ENCODE measurements at regions not wholly inside any gene's neighbourhood (a gene's known extent, or its start where the extent isn't known, plus 50 kb on each side); places are given as distances from the start of the nearest gene placed in this dataset.

- Histone ChIP-seq H3K23ac (ENCODE audit: low read length in 2 of 2) (no peak overlapping the region), H3K36me3 (ENCODE audit: control insufficient read depth in 1 of 2, insufficient read depth in 2 of 2, low read depth in 1 of 2, low read length in 2 of 2) (no peaks in the 10 kb centered on the region), H3K18ac (ENCODE audit: low read depth in 1 of 2, low read length in 2 of 2) (no peak overlapping the region), H3K27me3 (ENCODE audit: control insufficient read depth in 1 of 2, insufficient read depth in 1 of 2, low read length in 2 of 2) (peaks cover 14 to 56% of the 10 kb centered on the region in 2 experiments), H2BK5ac (ENCODE audit: low read depth, low read length, poor library complexity, severe bottlenecking) (no peak overlapping the region), H3K79me1 (replicated peaks; ENCODE audit: low read length, poor library complexity, severe bottlenecking) (no peaks in the 10 kb centered on the region), H2BK12ac (ENCODE audit: low read length in 2 of 2) (no peak overlapping the region), H3K4ac (ENCODE audit: low read depth in 1 of 2, low read length in 2 of 2) (no peak overlapping the region), H2AK5ac (ENCODE audit: low read length, severe bottlenecking) (no peak overlapping the region), H4K91ac (ENCODE audit: low read length) (no peak overlapping the region), H3K14ac (ENCODE audit: low read length in 2 of 2) (peak overlapping the region in 1 of 2 experiments; percentile 14), H2AFZ (ENCODE audit: low read depth, low read length) (no peak overlapping the region), H2BK15ac (ENCODE audit: low read depth, poor library complexity, severe bottlenecking) (no peak overlapping the region), H3K9ac (ENCODE audit: low read length) (no peak overlapping the region), H3K4me2 (ENCODE audit: low read length, poor library complexity, severe bottlenecking) (no peak overlapping the region), H3K4me3 (ENCODE audit: insufficient read depth in 1 of 2, low read depth in 1 of 2, low read length in 2 of 2) (no peak overlapping the region), H3K4me1 (ENCODE audit: control insufficient read depth, insufficient read depth, low read depth, low read length) (peaks cover 2% of the 10 kb centered on the region), H4K8ac (ENCODE audit: low read length) (no peak overlapping the region), H3K27ac (ENCODE audit: low read length, poor library complexity, severe bottlenecking) (no peak overlapping the region), H3K9me3 (ENCODE audit: control insufficient read depth, low read length) (no peaks in the 10 kb centered on the region), H2BK120ac (ENCODE audit: low read depth, low read length) (no peak overlapping the region)
- DNase-seq = no peak
- WGBS = 66% methylated on average over 16 of the region's 18 CpGs
Measured at GRCh38 chr6:159103396-159104162, 58.8 kb upstream of the TAGAP start.

DNA sequence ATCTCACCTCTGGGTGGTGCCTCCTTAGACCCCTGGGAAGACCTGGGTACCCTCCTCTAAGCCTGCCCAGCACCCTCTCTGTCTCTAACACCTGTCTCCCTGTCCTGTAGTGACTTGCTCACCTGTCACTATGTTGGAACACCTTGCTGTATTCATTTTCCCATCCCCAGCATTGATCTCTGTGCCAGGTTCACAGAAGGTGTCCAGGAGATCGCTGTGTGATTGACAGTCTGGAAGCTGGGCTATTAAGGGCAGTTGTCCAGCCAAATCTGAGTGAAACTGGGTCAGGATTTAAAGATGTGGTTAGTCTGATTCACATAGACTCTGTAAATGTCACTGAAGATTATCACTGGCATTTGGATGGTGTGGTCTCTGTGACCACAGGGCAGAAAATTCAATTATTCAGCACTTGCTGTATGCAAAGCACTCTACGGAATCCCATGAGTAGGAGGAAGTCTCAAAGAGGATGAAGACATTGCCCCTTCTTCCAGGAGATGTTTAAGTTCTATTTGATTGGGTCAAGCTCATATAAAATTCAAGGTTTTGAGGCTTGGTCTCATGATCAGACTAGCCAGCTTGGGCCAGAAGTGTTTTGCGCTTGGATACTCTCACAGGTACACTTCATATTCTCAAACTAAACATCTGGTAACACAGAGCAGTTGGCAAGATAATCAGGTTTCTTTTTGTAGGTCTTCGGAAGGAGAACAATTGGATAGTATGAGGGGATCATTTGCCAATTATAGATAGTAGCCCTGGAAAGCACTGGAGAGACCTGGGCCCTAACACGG, 57.8 kb upstream of the TAGAP start:
- no peak overlapping the region for H3K4me2 ChIP-seq (ENCODE audit: low read length, poor library complexity, severe bottlenecking)
- H3K27ac ChIP-seq (ENCODE audit: low read length, poor library complexity, severe bottlenecking) = no peak overlapping the region
- no peaks in the 10 kb centered on the region for H3K79me1 ChIP-seq (replicated peaks; ENCODE audit: low read length, poor library complexity, severe bottlenecking)
- DNase-seq = no peak
- H3K14ac ChIP-seq (ENCODE audit: low read length in 2 of 2) = no peak overlapping the region
- H3K36me3 ChIP-seq (ENCODE audit: control insufficient read depth in 1 of 2, insufficient read depth in 2 of 2, low read depth in 1 of 2, low read length in 2 of 2) = no peaks in the 10 kb centered on the region
- H2BK120ac ChIP-seq (ENCODE audit: low read depth, low read length) = no peak overlapping the region
- no peak overlapping the region for H3K9ac ChIP-seq (ENCODE audit: low read length)
- H4K91ac ChIP-seq (ENCODE audit: low read length) = no peak overlapping the region
- no peak overlapping the region for H2AFZ ChIP-seq (ENCODE audit: low read depth, low read length)
- H2BK5ac ChIP-seq (ENCODE audit: low read depth, low read length, poor library complexity, severe bottlenecking) = no peak overlapping the region
- no peak overlapping the region for H2BK12ac ChIP-seq (ENCODE audit: low read length in 2 of 2)
- no peaks in the 10 kb centered on the region for H3K9me3 ChIP-seq (ENCODE audit: control insufficient read depth, low read length)
- H3K18ac ChIP-seq (ENCODE audit: low read depth in 1 of 2, low read length in 2 of 2) = no peak overlapping the region
- 87% methylated on average over 5 of the region's 5 CpGs for WGBS
- no peak overlapping the region for H2BK15ac ChIP-seq (ENCODE audit: low read depth, poor library complexity, severe bottlenecking)
- no peak overlapping the region for H2AK5ac ChIP-seq (ENCODE audit: low read length, severe bottlenecking)
- peaks cover 2% of the 10 kb centered on the region for H3K4me1 ChIP-seq (ENCODE audit: control insufficient read depth, insufficient read depth, low read depth, low read length)
- no peak overlapping the region for H3K4me3 ChIP-seq (ENCODE audit: insufficient read depth in 1 of 2, low read depth in 1 of 2, low read length in 2 of 2)
- no peak overlapping the region for H3K4ac ChIP-seq (ENCODE audit: low read depth in 1 of 2, low read length in 2 of 2)
- H4K8ac ChIP-seq (ENCODE audit: low read length) = no peak overlapping the region
- H3K23ac ChIP-seq (ENCODE audit: low read length in 2 of 2) = no peak overlapping the region
- peaks cover 14 to 49% of the 10 kb centered on the region in 2 experiments for H3K27me3 ChIP-seq (ENCODE audit: control insufficient read depth in 1 of 2, insufficient read depth in 1 of 2, low read length in 2 of 2)

- Histone ChIP-seq H4K91ac (ENCODE audit: low read length) (no peak overlapping the region), H2AK5ac (ENCODE audit: low read length, severe bottlenecking) (no peak overlapping the region), H2AFZ (ENCODE audit: low read depth, low read length) (no peak overlapping the region), H3K23ac (ENCODE audit: low read length in 2 of 2) (no peak overlapping the region), H2BK15ac (ENCODE audit: low read depth, poor library complexity, severe bottlenecking) (no peak overlapping the region), H2BK5ac (ENCODE audit: low read depth, low read length, poor library complexity, severe bottlenecking) (no peak overlapping the region), H2BK120ac (ENCODE audit: low read depth, low read length) (no peak overlapping the region), H3K27me3 (ENCODE audit: control insufficient read depth in 1 of 2, insufficient read depth in 1 of 2, low read length in 2 of 2) (peaks cover 14 to 49% of the 10 kb centered on the region in 2 experiments), H3K4me1 (ENCODE audit: control insufficient read depth, insufficient read depth, low read depth, low read length) (peaks cover 2% of the 10 kb centered on the region), H3K9ac (ENCODE audit: low read length) (no peak overlapping the region), H3K36me3 (ENCODE audit: control insufficient read depth in 1 of 2, insufficient read depth in 2 of 2, low read depth in 1 of 2, low read length in 2 of 2) (no peaks in the 10 kb centered on the region), H3K14ac (ENCODE audit: low read length in 2 of 2) (no peak overlapping the region), H4K8ac (ENCODE audit: low read length) (no peak overlapping the region), H3K27ac (ENCODE audit: low read length, poor library complexity, severe bottlenecking) (no peak overlapping the region), H3K79me1 (replicated peaks; ENCODE audit: low read length, poor library complexity, severe bottlenecking) (no peaks in the 10 kb centered on the region), H2BK12ac (ENCODE audit: low read length in 2 of 2) (no peak overlapping the region), H3K4me2 (ENCODE audit: low read length, poor library complexity, severe bottlenecking) (no peak overlapping the region), H3K4me3 (ENCODE audit: insufficient read depth in 1 of 2, low read depth in 1 of 2, low read length in 2 of 2) (no peak overlapping the region), H3K9me3 (ENCODE audit: control insufficient read depth, low read length) (no peaks in the 10 kb centered on the region), H3K4ac (ENCODE audit: low read depth in 1 of 2, low read length in 2 of 2) (no peak overlapping the region), H3K18ac (ENCODE audit: low read depth in 1 of 2, low read length in 2 of 2) (no peak overlapping the region)
- DNase-seq = no peak
- WGBS = 88% methylated on average over 11 of the region's 11 CpGs
Measured at GRCh38 chr6:159101656-159102055, 56.9 kb upstream of the TAGAP start.

- Histone ChIP-seq H3K9me3 (ENCODE audit: control insufficient read depth, low read length) (no peaks in the 10 kb centered on the region), H3K9ac (ENCODE audit: low read length) (no peak overlapping the region), H3K27me3 (ENCODE audit: control insufficient read depth in 1 of 2, insufficient read depth in 1 of 2, low read length in 2 of 2) (peaks cover 14 to 45% of the 10 kb centered on the region in 2 experiments), H3K79me1 (replicated peaks; ENCODE audit: low read length, poor library complexity, severe bottlenecking) (no peaks in the 10 kb centered on the region), H3K4me3 (ENCODE audit: insufficient read depth in 1 of 2, low read depth in 1 of 2, low read length in 2 of 2) (no peak overlapping the region), H4K8ac (ENCODE audit: low read length) (no peak overlapping the region), H3K18ac (ENCODE audit: low read depth in 1 of 2, low read length in 2 of 2) (no peak overlapping the region), H2BK5ac (ENCODE audit: low read depth, low read length, poor library complexity, severe bottlenecking) (no peak overlapping the region), H3K36me3 (ENCODE audit: control insufficient read depth in 1 of 2, insufficient read depth in 2 of 2, low read depth in 1 of 2, low read length in 2 of 2) (no peaks in the 10 kb centered on the region), H3K4ac (ENCODE audit: low read depth in 1 of 2, low read length in 2 of 2) (no peak overlapping the region), H4K91ac (ENCODE audit: low read length) (no peak overlapping the region), H2AK5ac (ENCODE audit: low read length, severe bottlenecking) (no peak overlapping the region), H2BK120ac (ENCODE audit: low read depth, low read length) (no peak overlapping the region), H2BK12ac (ENCODE audit: low read length in 2 of 2) (no peak overlapping the region), H3K27ac (ENCODE audit: low read length, poor library complexity, severe bottlenecking) (no peak overlapping the region), H3K4me1 (ENCODE audit: control insufficient read depth, insufficient read depth, low read depth, low read length) (peaks cover 2% of the 10 kb centered on the region), H2AFZ (ENCODE audit: low read depth, low read length) (no peak overlapping the region), H3K23ac (ENCODE audit: low read length in 2 of 2) (no peak overlapping the region), H2BK15ac (ENCODE audit: low read depth, poor library complexity, severe bottlenecking) (no peak overlapping the region), H3K4me2 (ENCODE audit: low read length, poor library complexity, severe bottlenecking) (no peak overlapping the region), H3K14ac (ENCODE audit: low read length in 2 of 2) (no peak overlapping the region)
- no peak for DNase-seq
- WGBS = 93% methylated on average over 12 of the region's 15 CpGs
Measured at GRCh38 chr6:159100395-159101182, 55.8 kb upstream of the TAGAP start.
